Sigmoid colon (tissue), 6 donors: ENCODE measurements at regions not wholly inside any gene's neighbourhood (a gene's known extent, or its start where the extent isn't known, plus 50 kb on each side); places are given as distances from the start of the nearest gene placed in this dataset.

Experiments used
- DNase-seq: peaks from one replicate; pipeline ENCODE4 v3.0.0-alpha.2; 2019
- H3K27ac ChIP-seq, 4 donors: fragments of 200-600 bp; sonication (generic); one replicate each; pipeline ENCODE4 v1.5.1; 2016 to 2019; ENCODE audit warnings: mild to moderate bottlenecking in 1 of 4
- H3K27me3 ChIP-seq, 3 donors: fragments of 200-600 bp; sonication (generic); one replicate each; pipeline ENCODE4 v1.5.1; 2019; ENCODE audit warnings: mild to moderate bottlenecking in 1 of 3
- H3K36me3 ChIP-seq, 4 donors: fragments of 200-600 bp; sonication (generic); one replicate each; pipeline ENCODE4 v1.5.1; 2016 to 2019
- H3K4me1 ChIP-seq, 4 donors: fragments of 200-600 bp; sonication (generic); one replicate each; pipeline ENCODE4 v1.5.1; 2017 to 2019
- H3K4me3 ChIP-seq, 4 donors: fragments of 200-600 bp; sonication (generic); one replicate each; pipeline ENCODE4 v1.5.1; 2017 to 2019; ENCODE audit warnings: mild to moderate bottlenecking in 2 of 4, moderate library complexity in 1 of 4
- H3K9me3 ChIP-seq, 4 donors: fragments of 200-600 bp in 3 of 4; sonication (generic) in 3 of 4; one replicate each; pipeline versions ENCODE4 v1.5.1 to v1.6.1; 2013 to 2019
- EP300 ChIP-seq, 4 donors: sonication (generic); formaldehyde crosslinking; IDR thresholded peaks; one replicate each; pipeline ENCODE4 v1.6.1; 2017; ENCODE audit warnings: antibody characterized with exemption in 4 of 4
- POLR2A ChIP-seq, 2 donors: fragments of 450-650 bp; IDR thresholded peaks; one replicate each; pipeline ENCODE4 v1.6.1; 2016; ENCODE audit warnings: antibody characterized with exemption in 2 of 2, mild to moderate bottlenecking in 2 of 2, moderate library complexity in 2 of 2
- POLR2AphosphoS5 ChIP-seq, 4 donors: sonication (generic); formaldehyde crosslinking; IDR thresholded peaks; one replicate each; pipeline ENCODE4 v1.6.1; 2017; ENCODE audit warnings: antibody characterized with exemption in 4 of 4
- WGBS, 2 donors: extraction: QIAGEN DNeasy Blood & Tissue Kit; methylation state at CpG; one replicate each; pipeline ENCODE4 v1.1.7; 2013; 5-methylcytosine and 5-hydroxymethylcytosine counted together
- intact Hi-C: fragments of 100-400 bp; cut with DNase I; formaldehyde crosslinking; loops from one replicate; pipeline ENCODE4 v1.15.1; 2023
- TF ChIP-seq, protein P1 (sequence below), 4 experiments: fragments of 450-650 bp in 3 of 4; fragments of 200-600 bp in 1 of 4; IDR thresholded peaks; one replicate each; pipeline ENCODE4 v1.5.1; 2016 to 2019; ENCODE audit warnings: antibody characterized with exemption in 4 of 4, mild to moderate bottlenecking in 3 of 4, moderate library complexity in 2 of 4
- donor health status: healthy with polysubstance abuse.
- donor health status: healthy.

DNA sequence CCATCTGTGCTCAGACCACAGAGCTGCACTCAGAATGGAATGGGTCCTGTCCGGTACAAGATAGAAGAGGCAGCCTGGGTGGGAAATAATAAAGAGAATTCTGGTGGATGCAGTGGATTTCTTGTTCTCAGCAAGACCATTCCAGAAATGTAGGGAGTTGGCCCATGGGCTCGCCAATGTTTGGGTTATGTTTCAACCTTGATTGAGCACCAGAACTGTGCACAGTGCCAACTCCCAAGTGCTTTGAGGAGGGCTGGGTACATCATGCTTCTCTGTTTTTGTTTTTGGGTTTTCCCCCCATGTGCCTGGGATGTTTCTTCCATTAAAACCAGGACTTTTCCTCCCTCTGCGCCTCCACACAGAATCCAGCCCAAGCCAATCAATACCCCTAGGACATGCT is 304.1 kb downstream of the TNS1 start:
- no peak for TF ChIP-seq EP300 (IDR thresholded peaks at IDR 0.05)
- TF ChIP-seq, protein P1, sequence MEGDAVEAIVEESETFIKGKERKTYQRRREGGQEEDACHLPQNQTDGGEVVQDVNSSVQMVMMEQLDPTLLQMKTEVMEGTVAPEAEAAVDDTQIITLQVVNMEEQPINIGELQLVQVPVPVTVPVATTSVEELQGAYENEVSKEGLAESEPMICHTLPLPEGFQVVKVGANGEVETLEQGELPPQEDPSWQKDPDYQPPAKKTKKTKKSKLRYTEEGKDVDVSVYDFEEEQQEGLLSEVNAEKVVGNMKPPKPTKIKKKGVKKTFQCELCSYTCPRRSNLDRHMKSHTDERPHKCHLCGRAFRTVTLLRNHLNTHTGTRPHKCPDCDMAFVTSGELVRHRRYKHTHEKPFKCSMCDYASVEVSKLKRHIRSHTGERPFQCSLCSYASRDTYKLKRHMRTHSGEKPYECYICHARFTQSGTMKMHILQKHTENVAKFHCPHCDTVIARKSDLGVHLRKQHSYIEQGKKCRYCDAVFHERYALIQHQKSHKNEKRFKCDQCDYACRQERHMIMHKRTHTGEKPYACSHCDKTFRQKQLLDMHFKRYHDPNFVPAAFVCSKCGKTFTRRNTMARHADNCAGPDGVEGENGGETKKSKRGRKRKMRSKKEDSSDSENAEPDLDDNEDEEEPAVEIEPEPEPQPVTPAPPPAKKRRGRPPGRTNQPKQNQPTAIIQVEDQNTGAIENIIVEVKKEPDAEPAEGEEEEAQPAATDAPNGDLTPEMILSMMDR (IDR thresholded peaks at IDR 0.05), result no peak
- TF ChIP-seq POLR2A (IDR thresholded peaks at IDR 0.05), result no peak
- no peak for TF ChIP-seq POLR2AphosphoS5 (IDR thresholded peaks at IDR 0.05)
- Histone ChIP-seq H3K4me3 (no peak overlapping the region), H3K27me3 (no peaks in the 10 kb centered on the region), H3K4me1 (peaks cover 0 to 26% (median 17%) of the 10 kb centered on the region in 4 donors), H3K27ac (peak overlapping the region in 2 of 4 donors; percentile 11 to 29), H3K36me3 (no peaks in the 10 kb centered on the region), H3K9me3 (no peaks in the 10 kb centered on the region)
- WGBS, 2 donors, result 86% methylated on average over 3 of the region's 3 CpGs
- intact Hi-C loops, result no loop called here
- no peak for DNase-seq

DNA sequence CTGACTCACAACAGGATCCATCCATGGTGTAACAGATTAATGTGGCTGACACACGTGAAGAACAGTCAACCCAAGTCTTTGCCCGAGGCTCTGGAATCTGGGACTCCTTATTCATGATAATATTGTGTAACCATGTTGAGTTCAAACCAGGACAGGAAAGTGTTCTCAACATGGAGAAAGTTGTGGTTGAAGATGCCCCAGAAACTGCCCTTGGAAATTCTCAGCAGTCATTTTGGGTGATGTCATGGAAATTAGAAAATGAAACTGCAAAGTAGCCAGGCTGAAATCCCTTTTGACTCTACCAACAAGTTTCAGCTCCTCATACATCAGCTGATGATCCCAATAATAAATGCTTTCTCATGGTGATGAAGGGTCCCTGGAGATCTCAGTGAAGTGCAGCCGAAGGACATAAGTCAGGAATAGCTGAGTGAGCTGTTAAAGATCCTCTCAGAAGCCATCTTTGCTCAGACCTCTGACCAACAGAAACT is 307.7 kb downstream of the TNS1 start:
- TF ChIP-seq POLR2A (IDR thresholded peaks at IDR 0.05) (no peak), POLR2AphosphoS5 (IDR thresholded peaks at IDR 0.05) (peak in 3 of 4 donors; percentile 7 to 36 (median 22))
- H3K4me1 ChIP-seq, result peaks cover 0 to 44% (median 30%) of the 10 kb centered on the region in 4 donors
- H3K27ac ChIP-seq, result peak overlapping the region; percentile 7 to 55 (median 38)
- H3K36me3 ChIP-seq, result no peaks in the 10 kb centered on the region
- H3K9me3 ChIP-seq, result no peaks in the 10 kb centered on the region
- H3K27me3 ChIP-seq, result no peaks in the 10 kb centered on the region
- WGBS, 2 donors, result 72 to 81% methylated on average over 3 of the region's 3 CpGs
- no peak for DNase-seq
- intact Hi-C loops, result no loop called here
- no peak overlapping the region for H3K4me3 ChIP-seq

DNA sequence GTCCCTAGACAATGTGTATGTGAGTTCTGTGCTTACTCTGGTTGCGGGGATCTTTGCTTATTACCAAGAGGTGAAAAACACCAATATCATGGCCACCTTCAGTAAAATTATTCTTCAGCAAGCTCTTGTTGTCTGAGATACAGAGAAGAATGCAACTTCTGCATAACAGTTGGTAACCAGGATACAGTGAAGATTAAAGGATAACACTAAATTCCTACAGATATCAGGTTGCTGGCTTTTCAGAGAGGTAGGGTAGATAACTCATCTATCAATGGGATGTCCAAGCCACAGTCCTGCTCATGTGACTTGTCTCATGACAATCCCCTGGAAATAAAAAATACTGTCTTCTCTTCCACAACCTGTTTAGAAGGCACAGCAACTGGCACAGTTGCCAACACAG is 308.5 kb downstream of the TNS1 start:
- H3K36me3 ChIP-seq, result no peaks in the 10 kb centered on the region
- no peak for DNase-seq
- H3K4me3 ChIP-seq, result no peak overlapping the region
- peaks cover 0 to 39% (median 29%) of the 10 kb centered on the region in 4 donors for H3K4me1 ChIP-seq
- intact Hi-C loops, result no loop called here
- TF ChIP-seq, protein P1 (IDR thresholded peaks at IDR 0.05), result no peak
- TF ChIP-seq EP300 (IDR thresholded peaks at IDR 0.05), result no peak
- TF ChIP-seq POLR2A (IDR thresholded peaks at IDR 0.05), result no peak
- TF ChIP-seq POLR2AphosphoS5 (IDR thresholded peaks at IDR 0.05), result no peak
- no peaks in the 10 kb centered on the region for H3K27me3 ChIP-seq
- no peaks in the 10 kb centered on the region for H3K9me3 ChIP-seq
- H3K27ac ChIP-seq, result peak overlapping the region in 3 of 4 donors; percentile 7 to 55 (median 47)
- WGBS, 2 donors, result 97 to 98% methylated on average over 1 of the region's 1 CpG

DNA sequence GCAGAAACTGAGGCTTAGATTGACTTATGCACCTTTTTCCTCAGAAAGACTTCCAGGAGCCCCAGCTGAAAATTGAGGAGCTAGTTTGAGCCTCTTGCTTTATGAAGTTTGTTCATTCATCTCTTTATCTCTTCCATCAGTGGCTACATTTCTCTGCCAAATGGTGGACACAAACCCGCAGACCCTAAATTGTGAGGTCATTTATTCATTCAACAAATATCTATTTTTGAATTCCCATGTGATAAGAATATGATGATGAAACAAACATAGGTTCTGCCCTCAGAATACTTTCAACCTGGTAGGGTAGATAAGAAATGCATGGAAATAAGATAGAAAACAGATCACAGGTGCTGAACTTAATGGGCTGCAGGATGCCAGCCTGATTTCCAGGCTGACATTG is 309.4 kb downstream of the TNS1 start:
- intact Hi-C loops, result no loop called here
- TF ChIP-seq POLR2AphosphoS5 (IDR thresholded peaks at IDR 0.05) (no peak), EP300 (IDR thresholded peaks at IDR 0.05) (no peak), POLR2A (IDR thresholded peaks at IDR 0.05) (no peak)
- TF ChIP-seq, protein P1 (IDR thresholded peaks at IDR 0.05), result no peak
- Histone ChIP-seq H3K27me3 (no peaks in the 10 kb centered on the region), H3K36me3 (no peaks in the 10 kb centered on the region), H3K4me3 (no peak overlapping the region), H3K27ac (peak overlapping the region in 1 of 4 donors; percentile 55), H3K4me1 (peaks cover 0 to 39% (median 22%) of the 10 kb centered on the region in 4 donors), H3K9me3 (no peaks in the 10 kb centered on the region)
- WGBS, 2 donors, result 89 to 95% methylated on average over 1 of the region's 1 CpG
- DNase-seq, result no peak

DNA sequence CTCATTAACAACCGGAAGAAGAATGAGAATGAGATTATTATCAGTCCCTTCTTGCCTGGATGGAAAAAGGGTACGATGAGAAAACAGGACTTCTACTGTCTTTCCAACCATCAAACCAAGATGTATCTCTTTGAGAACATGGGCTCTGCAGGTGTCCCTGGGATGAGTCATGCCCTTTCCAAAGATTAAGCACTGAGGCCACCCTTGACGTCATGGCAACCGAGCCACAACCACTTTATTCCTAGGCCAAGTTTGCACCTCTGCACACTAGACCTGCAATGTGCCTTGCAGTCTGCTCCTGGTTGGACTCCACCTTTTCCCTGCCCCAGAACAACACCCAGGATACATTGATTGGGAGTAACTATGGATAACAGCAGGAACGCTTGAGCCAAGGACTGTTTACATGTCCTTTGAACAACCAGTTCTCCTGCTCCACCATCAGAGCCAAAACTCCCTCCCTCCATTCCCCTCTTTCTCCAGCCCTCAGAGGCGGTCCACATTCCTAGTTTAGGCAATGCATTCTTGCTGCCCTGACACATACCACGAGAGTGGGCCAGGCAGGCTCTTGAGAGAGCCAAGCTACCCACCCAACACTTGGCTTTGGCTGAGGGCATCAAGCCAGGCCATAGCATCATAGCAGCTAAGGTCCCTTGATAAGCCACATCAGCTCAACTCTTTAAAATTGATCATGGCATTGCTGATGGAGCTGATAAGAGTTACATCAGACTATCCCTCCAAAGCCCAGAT is 310.7 kb downstream of the TNS1 start:
- 73 to 82% methylated on average over 7 of the region's 7 CpGs for WGBS, 2 donors
- intact Hi-C loops, result no loop called here
- Histone ChIP-seq H3K27me3 (no peaks in the 10 kb centered on the region), H3K4me1 (peaks cover 0 to 44% (median 21%) of the 10 kb centered on the region in 4 donors), H3K9me3 (no peaks in the 10 kb centered on the region), H3K36me3 (no peaks in the 10 kb centered on the region), H3K4me3 (no peak overlapping the region), H3K27ac (peak overlapping the region; percentile 7 to 46 (median 31))
- peak; percentile 77 for DNase-seq
- TF ChIP-seq, protein P1 (IDR thresholded peaks at IDR 0.05), result no peak
- TF ChIP-seq EP300 (IDR thresholded peaks at IDR 0.05) (no peak), POLR2AphosphoS5 (IDR thresholded peaks at IDR 0.05) (peak in 3 of 4 donors; percentile 27 to 47 (median 31))
